ENCODE measurements at regions not wholly inside any gene's neighbourhood (a gene's known extent, or its start where the extent isn't known, plus 50 kb on each side); places are given as distances from the start of the nearest gene placed in this dataset.

DNA sequence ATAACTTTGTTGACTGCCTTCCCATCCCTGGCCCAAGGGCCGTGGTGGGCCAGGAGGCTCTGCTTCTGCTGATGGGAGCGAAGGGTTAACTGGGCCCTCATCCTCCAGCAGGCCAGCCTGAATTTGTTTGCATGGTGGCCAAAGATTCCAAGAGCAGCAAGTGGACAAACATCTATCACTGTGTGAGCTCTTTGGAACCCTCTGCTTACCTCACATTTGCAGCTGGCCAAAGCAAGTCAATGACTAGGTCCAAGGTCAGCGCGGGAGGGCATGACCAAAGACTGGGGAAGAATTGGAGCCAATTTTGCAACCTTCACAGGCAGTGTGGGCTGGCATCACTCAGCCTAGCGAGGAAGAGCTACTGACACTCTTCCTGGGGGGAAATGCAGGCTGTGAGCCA is 67.8 kb upstream of the ATP6AP2 start (continued):
- TF ChIP-seq, protein P1, sequence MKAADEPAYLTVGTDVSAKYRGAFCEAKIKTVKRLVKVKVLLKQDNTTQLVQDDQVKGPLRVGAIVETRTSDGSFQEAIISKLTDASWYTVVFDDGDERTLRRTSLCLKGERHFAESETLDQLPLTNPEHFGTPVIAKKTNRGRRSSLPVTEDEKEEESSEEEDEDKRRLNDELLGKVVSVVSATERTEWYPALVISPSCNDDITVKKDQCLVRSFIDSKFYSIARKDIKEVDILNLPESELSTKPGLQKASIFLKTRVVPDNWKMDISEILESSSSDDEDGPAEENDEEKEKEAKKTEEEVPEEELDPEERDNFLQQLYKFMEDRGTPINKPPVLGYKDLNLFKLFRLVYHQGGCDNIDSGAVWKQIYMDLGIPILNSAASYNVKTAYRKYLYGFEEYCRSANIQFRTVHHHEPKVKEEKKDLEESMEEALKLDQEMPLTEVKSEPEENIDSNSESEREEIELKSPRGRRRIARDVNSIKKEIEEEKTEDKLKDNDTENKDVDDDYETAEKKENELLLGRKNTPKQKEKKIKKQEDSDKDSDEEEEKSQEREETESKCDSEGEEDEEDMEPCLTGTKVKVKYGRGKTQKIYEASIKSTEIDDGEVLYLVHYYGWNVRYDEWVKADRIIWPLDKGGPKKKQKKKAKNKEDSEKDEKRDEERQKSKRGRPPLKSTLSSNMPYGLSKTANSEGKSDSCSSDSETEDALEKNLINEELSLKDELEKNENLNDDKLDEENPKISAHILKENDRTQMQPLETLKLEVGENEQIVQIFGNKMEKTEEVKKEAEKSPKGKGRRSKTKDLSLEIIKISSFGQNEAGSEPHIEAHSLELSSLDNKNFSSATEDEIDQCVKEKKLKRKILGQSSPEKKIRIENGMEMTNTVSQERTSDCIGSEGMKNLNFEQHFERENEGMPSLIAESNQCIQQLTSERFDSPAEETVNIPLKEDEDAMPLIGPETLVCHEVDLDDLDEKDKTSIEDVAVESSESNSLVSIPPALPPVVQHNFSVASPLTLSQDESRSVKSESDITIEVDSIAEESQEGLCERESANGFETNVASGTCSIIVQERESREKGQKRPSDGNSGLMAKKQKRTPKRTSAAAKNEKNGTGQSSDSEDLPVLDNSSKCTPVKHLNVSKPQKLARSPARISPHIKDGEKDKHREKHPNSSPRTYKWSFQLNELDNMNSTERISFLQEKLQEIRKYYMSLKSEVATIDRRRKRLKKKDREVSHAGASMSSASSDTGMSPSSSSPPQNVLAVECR (CRISPR knock-in tag; IDR thresholded peaks at IDR 0.05; ENCODE audit: borderline replicate concordance) = peak; percentile 37; the same call in 1 of the 2 replicates
- TF ChIP-seq LCORL (IDR thresholded peaks at IDR 0.05) (no peak), LCORL (CRISPR knock-in tag; IDR thresholded peaks at IDR 0.05) (peak; percentile 86), ZFP90 (CRISPR knock-in tag; IDR thresholded peaks at IDR 0.05; ENCODE audit: borderline replicate concordance) (0 out of 2 replicates have a peak, but pooled peaks have one; percentile 63), IRF2 (CRISPR knock-in tag; IDR thresholded peaks at IDR 0.05) (0 out of 2 replicates have a peak, but pooled peaks have one; percentile 46), IRX3 (CRISPR knock-in tag; IDR thresholded peaks at IDR 0.05; ENCODE audit: borderline replicate concordance, low read depth) (no peak), ZNF414 (CRISPR knock-in tag; IDR thresholded peaks at IDR 0.05) (peak; percentile 50; the same call in 1 of the 2 replicates), ZNF503 (CRISPR knock-in tag; IDR thresholded peaks at IDR 0.05) (peak; percentile 20; the same call in 1 of the 2 replicates), FOXO1 (CRISPR knock-in tag; IDR thresholded peaks at IDR 0.05) (peak; percentile 57; the same call in 1 of the 2 replicates), MYPOP (CRISPR knock-in tag; IDR thresholded peaks at IDR 0.05) (peak; percentile 50; the same call in 1 of the 2 replicates), ZNF292 (CRISPR knock-in tag; IDR thresholded peaks at IDR 0.05; ENCODE audit: borderline replicate concordance, low read depth) (peak; percentile 92; the same call in 1 of the 2 replicates), IRF1 (CRISPR knock-in tag; IDR thresholded peaks at IDR 0.05; ENCODE audit: low read depth) (no peak), ZMYM3 (CRISPR knock-in tag; IDR thresholded peaks at IDR 0.05) (peak; percentile 90), BCL6 (CRISPR knock-in tag; IDR thresholded peaks at IDR 0.05) (peak; percentile 43; the same call in 1 of the 2 replicates), HIC2 (CRISPR knock-in tag; IDR thresholded peaks at IDR 0.05; ENCODE audit: low read depth) (peak; percentile 89)
- TF ChIP-seq, protein P2, sequence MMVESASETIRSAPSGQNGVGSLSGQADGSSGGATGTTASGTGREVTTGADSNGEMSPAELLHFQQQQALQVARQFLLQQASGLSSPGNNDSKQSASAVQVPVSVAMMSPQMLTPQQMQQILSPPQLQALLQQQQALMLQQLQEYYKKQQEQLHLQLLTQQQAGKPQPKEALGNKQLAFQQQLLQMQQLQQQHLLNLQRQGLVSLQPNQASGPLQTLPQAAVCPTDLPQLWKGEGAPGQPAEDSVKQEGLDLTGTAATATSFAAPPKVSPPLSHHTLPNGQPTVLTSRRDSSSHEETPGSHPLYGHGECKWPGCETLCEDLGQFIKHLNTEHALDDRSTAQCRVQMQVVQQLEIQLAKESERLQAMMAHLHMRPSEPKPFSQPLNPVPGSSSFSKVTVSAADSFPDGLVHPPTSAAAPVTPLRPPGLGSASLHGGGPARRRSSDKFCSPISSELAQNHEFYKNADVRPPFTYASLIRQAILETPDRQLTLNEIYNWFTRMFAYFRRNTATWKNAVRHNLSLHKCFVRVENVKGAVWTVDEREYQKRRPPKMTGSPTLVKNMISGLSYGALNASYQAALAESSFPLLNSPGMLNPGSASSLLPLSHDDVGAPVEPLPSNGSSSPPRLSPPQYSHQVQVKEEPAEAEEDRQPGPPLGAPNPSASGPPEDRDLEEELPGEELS (CRISPR knock-in tag; IDR thresholded peaks at IDR 0.05) = peak; percentile 70

All from HepG2 (cell line).